Neuronal stem cell (in vitro differentiated cells): ENCODE measurements at regions not wholly inside any gene's neighbourhood (a gene's known extent, or its start where the extent isn't known, plus 50 kb on each side); places are given as distances from the start of the nearest gene placed in this dataset.

Source experiments
- DNase-seq: peaks from one replicate; pipeline ENCODE4 v3.0.0-alpha.2; 2013; ENCODE audit warnings: low spot score
- H2AFZ ChIP-seq: one replicate; pipeline ENCODE4 v1.6.1; 2013; ENCODE audit warnings: mild to moderate bottlenecking, low read length, inconsistent platforms
- H2AK5ac ChIP-seq: 2 replicates; pipeline ENCODE4 v1.6.1; 2013; ENCODE audit warnings: low read depth, mild to moderate bottlenecking, inconsistent platforms, low read length, moderate library complexity, mixed read lengths
- H2BK120ac ChIP-seq: 2 replicates; pipeline ENCODE4 v1.6.1; 2013; ENCODE audit warnings: low read depth, mild to moderate bottlenecking, inconsistent platforms, low read length, moderate library complexity, mixed read lengths
- H2BK12ac ChIP-seq: one replicate; pipeline ENCODE4 v1.6.1; 2013; ENCODE audit warnings: low read length, inconsistent platforms
- H2BK15ac ChIP-seq: 2 replicates; pipeline ENCODE4 v1.6.1; 2013; ENCODE audit warnings: mild to moderate bottlenecking, low read length, inconsistent platforms, mixed read lengths
- H2BK5ac ChIP-seq: one replicate; pipeline ENCODE4 v1.6.1; 2013; ENCODE audit warnings: inconsistent platforms, mild to moderate bottlenecking, low read length, moderate library complexity
- H3K14ac ChIP-seq: one replicate; pipeline ENCODE4 v1.6.1; 2013; ENCODE audit warnings: low read length, inconsistent platforms
- H3K18ac ChIP-seq: 2 replicates; pipeline ENCODE4 v1.6.1; 2013; ENCODE audit warnings: low read length, inconsistent platforms
- H3K23ac ChIP-seq: 2 replicates; pipeline ENCODE4 v1.6.1; 2013; ENCODE audit warnings: low read depth, mild to moderate bottlenecking, mixed read lengths, low read length, inconsistent platforms; ENCODE audit not compliant: poor library complexity
- H3K27ac ChIP-seq: replicated peaks from 3 replicates; pipeline ENCODE4 v1.5.1; 2013; ENCODE audit warnings: low read length, inconsistent platforms
- H3K27me3 ChIP-seq, 3 experiments: 2 replicates each; pipeline ENCODE4 v1.6.1; 2013; ENCODE audit warnings: low read length in 3 of 3, mild to moderate bottlenecking in 2 of 3, inconsistent platforms in 1 of 3, low read depth in 1 of 3, mixed read lengths in 1 of 3, moderate library complexity in 1 of 3; ENCODE audit not compliant: control insufficient read depth in 3 of 3, insufficient read depth in 3 of 3
- H3K36me3 ChIP-seq, 2 donors: replicated peaks in 1 of 2; 2 replicates each; pipeline ENCODE4 v1.6.1; 2013; ENCODE audit warnings: low read length in 2 of 2; ENCODE audit not compliant: control insufficient read depth in 2 of 2, insufficient read depth in 2 of 2
- H3K4ac ChIP-seq: 2 replicates; pipeline ENCODE4 v1.6.1; 2013; ENCODE audit warnings: inconsistent platforms, mild to moderate bottlenecking, low read length, moderate library complexity
- H3K4me1 ChIP-seq, 2 donors: 1 replicate in 1 of 2; 2 replicates in 1 of 2; pipeline ENCODE4 v1.6.1; 2013; ENCODE audit warnings: low read length in 2 of 2, low read depth in 1 of 2; ENCODE audit not compliant: control insufficient read depth in 2 of 2, insufficient read depth in 1 of 2
- H3K4me2 ChIP-seq: one replicate; pipeline ENCODE4 v1.6.1; 2013; ENCODE audit warnings: mild to moderate bottlenecking, low read length, inconsistent platforms; ENCODE audit not compliant: insufficient read depth, poor library complexity, severe bottlenecking
- H3K4me3 ChIP-seq, 2 donors: 2 replicates each; pipeline ENCODE4 v1.5.1; 2013; ENCODE audit warnings: low read length in 2 of 2, mild to moderate bottlenecking in 2 of 2, inconsistent platforms in 1 of 2, moderate library complexity in 1 of 2
- H3K79me1 ChIP-seq: one replicate; pipeline ENCODE4 v1.6.1; 2013; ENCODE audit warnings: low read depth, mild to moderate bottlenecking, inconsistent platforms, low read length, moderate library complexity
- H3K9ac ChIP-seq: one replicate; pipeline ENCODE4 v1.6.1; 2013; ENCODE audit warnings: mild to moderate bottlenecking, low read depth, low read length, inconsistent platforms; ENCODE audit not compliant: poor library complexity
- H3K9me3 ChIP-seq, 2 donors: replicated peaks in 1 of 2; 2 replicates each; pipeline versions ENCODE3 to v1.6.1; 2013; ENCODE audit warnings: low read length in 2 of 2, mild to moderate bottlenecking in 2 of 2, inconsistent platforms in 1 of 2, low read depth in 1 of 2, mixed read lengths in 1 of 2, moderate library complexity in 1 of 2; ENCODE audit not compliant: control insufficient read depth in 2 of 2, insufficient read depth in 1 of 2
- H4K8ac ChIP-seq: one replicate; pipeline ENCODE4 v1.6.1; 2013; ENCODE audit warnings: low read depth, mild to moderate bottlenecking, inconsistent platforms, low read length, moderate library complexity
- H4K91ac ChIP-seq: one replicate; pipeline ENCODE4 v1.6.1; 2013; ENCODE audit warnings: low read length, low read depth, mild to moderate bottlenecking, inconsistent platforms; ENCODE audit not compliant: poor library complexity
- WGBS, 2 donors: extraction: QIAGEN DNeasy Blood & Tissue Kit; methylation state at CpG; one replicate each; pipeline ENCODE4 v1.1.7; 2013; ENCODE audit warnings: missing lambda C conversion rate in 2 of 2, mixed read lengths in 1 of 2; ENCODE audit not compliant: insufficient read length in 2 of 2, insufficient replicate concordance in 1 of 2; ENCODE audit errors: extremely low coverage in 2 of 2; 5-methylcytosine and 5-hydroxymethylcytosine counted together

- Histone ChIP-seq H3K27me3 (no peaks in the 10 kb centered on the region), H2BK5ac (no peak overlapping the region), H3K23ac (no peak overlapping the region), H2AK5ac (no peak overlapping the region), H3K36me3 (no peaks in the 10 kb centered on the region), H3K18ac (no peak overlapping the region), H3K9ac (no peak overlapping the region), H2BK15ac (no peak overlapping the region), H3K4ac (no peak overlapping the region), H3K4me3 (no peak overlapping the region), H3K9me3 (no peaks in the 10 kb centered on the region), H3K4me1 (no peaks in the 10 kb centered on the region), H2BK12ac (no peak overlapping the region), H4K8ac (no peak overlapping the region), H3K4me2 (no peak overlapping the region), H2BK120ac (no peak overlapping the region), H3K27ac (no peak overlapping the region), H4K91ac (no peak overlapping the region), H3K79me1 (no peaks in the 10 kb centered on the region), H2AFZ (no peak overlapping the region), H3K14ac (no peak overlapping the region)
- no CpG with 5 or more reads among the region's 49 CpGs for WGBS, 2 donors
- no peak for DNase-seq
Measured at GRCh38 chr11:128236506-128237498, 350.6 kb downstream of the ETS1 start.

DNA sequence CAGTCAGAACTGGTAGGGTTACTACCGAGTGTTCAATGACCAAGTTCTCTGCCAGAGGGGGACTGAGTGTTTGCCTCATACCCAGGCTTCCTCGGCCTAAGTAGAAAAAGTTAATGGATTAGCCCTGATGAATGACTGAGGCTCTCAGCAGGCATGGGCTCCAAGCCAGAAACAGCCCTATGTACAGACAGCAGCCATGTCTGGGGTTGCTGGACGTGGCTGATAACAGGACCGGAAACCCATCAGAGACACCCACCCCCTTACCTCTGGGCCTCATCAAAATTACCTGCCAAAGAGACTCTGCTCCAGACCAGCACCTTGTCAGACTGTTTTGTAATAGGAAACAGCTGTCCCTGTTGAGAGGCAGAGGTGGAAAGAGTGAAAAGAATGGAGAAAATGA is 351.4 kb downstream of the ETS1 start:
- no peak overlapping the region for H3K4me3 ChIP-seq
- H3K9me3 ChIP-seq, result no peaks in the 10 kb centered on the region
- no peaks in the 10 kb centered on the region for H3K79me1 ChIP-seq
- no peak overlapping the region for H3K4me2 ChIP-seq
- no CpG with 5 or more reads among the region's 4 CpGs for WGBS, 2 donors
- no peak overlapping the region for H3K27ac ChIP-seq
- no peak overlapping the region for H2BK120ac ChIP-seq
- H2AK5ac ChIP-seq, result no peak overlapping the region
- no peaks in the 10 kb centered on the region for H3K4me1 ChIP-seq
- H2BK5ac ChIP-seq, result no peak overlapping the region
- H3K23ac ChIP-seq, result no peak overlapping the region
- H4K8ac ChIP-seq, result no peak overlapping the region
- no peak overlapping the region for H2BK15ac ChIP-seq
- H3K4ac ChIP-seq, result no peak overlapping the region
- H2BK12ac ChIP-seq, result no peak overlapping the region
- H3K27me3 ChIP-seq, result no peaks in the 10 kb centered on the region
- no peak overlapping the region for H2AFZ ChIP-seq
- no peak overlapping the region for H3K9ac ChIP-seq
- no peak for DNase-seq
- H3K14ac ChIP-seq, result no peak overlapping the region
- H3K18ac ChIP-seq, result no peak overlapping the region
- H3K36me3 ChIP-seq, result no peaks in the 10 kb centered on the region
- no peak overlapping the region for H4K91ac ChIP-seq

DNA sequence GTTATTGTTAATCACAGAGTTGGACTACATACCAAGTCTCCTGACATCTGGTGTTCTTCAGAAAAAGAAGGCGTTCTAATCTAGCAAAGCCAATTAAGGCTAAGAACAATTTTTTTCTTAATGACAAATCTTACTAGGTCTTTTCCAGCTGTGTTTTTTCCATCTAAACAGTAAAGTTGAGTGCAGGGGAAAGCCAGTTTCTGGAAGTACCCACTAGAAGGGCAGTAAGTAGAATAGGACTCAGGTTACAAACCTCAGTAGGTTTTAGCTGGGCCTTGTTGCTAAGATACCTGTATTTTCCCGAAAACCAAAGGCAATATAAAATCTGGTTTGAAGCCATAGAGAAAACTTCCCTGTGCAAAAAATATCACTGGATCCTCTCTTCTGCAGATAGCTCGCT is 351.9 kb downstream of the ETS1 start:
- Histone ChIP-seq H2BK5ac (no peak overlapping the region), H3K36me3 (no peaks in the 10 kb centered on the region), H3K4ac (no peak overlapping the region), H3K79me1 (no peaks in the 10 kb centered on the region), H2AK5ac (no peak overlapping the region), H3K27ac (no peak overlapping the region), H3K27me3 (no peaks in the 10 kb centered on the region), H4K91ac (no peak overlapping the region), H2AFZ (no peak overlapping the region), H3K18ac (no peak overlapping the region), H2BK12ac (no peak overlapping the region), H3K14ac (no peak overlapping the region), H3K23ac (no peak overlapping the region), H3K9ac (no peak overlapping the region), H4K8ac (no peak overlapping the region), H2BK15ac (no peak overlapping the region), H3K4me1 (no peaks in the 10 kb centered on the region), H3K4me2 (no peak overlapping the region), H3K4me3 (no peak overlapping the region), H2BK120ac (no peak overlapping the region), H3K9me3 (no peaks in the 10 kb centered on the region)
- DNase-seq, result no peak
- WGBS, 2 donors, result no CpG with 5 or more reads among the region's 3 CpGs

- Histone ChIP-seq H2BK120ac (no peak overlapping the region), H3K36me3 (no peaks in the 10 kb centered on the region), H3K4me3 (no peak overlapping the region), H3K18ac (no peak overlapping the region), H3K4ac (no peak overlapping the region), H3K79me1 (no peaks in the 10 kb centered on the region), H2BK5ac (no peak overlapping the region), H2BK15ac (no peak overlapping the region), H2AK5ac (no peak overlapping the region), H3K9ac (no peak overlapping the region), H3K4me2 (no peak overlapping the region), H4K8ac (no peak overlapping the region), H3K27ac (no peak overlapping the region), H2AFZ (no peak overlapping the region), H3K14ac (no peak overlapping the region), H4K91ac (no peak overlapping the region), H2BK12ac (no peak overlapping the region), H3K9me3 (no peaks in the 10 kb centered on the region), H3K23ac (no peak overlapping the region), H3K4me1 (no peaks in the 10 kb centered on the region), H3K27me3 (no peaks in the 10 kb centered on the region)
- DNase-seq, result no peak
- no CpG with 5 or more reads among the region's 6 CpGs for WGBS, 2 donors
Measured at GRCh38 chr11:128234143-128234542, 353.2 kb downstream of the ETS1 start.
